GM19023 (cell line): ENCODE measurements at regions not wholly inside any gene's neighbourhood (a gene's known extent, or its start where the extent isn't known, plus 50 kb on each side); places are given as distances from the start of the nearest gene placed in this dataset.

Experiments
- ATAC-seq: cut with Tn5 transposase; IDR thresholded peaks from one replicate; pipeline ENCODE4 v1.9.1; 2021; ENCODE audit warnings: mild to moderate bottlenecking, moderate library complexity; ENCODE audit not compliant: unreplicated experiment

DNA sequence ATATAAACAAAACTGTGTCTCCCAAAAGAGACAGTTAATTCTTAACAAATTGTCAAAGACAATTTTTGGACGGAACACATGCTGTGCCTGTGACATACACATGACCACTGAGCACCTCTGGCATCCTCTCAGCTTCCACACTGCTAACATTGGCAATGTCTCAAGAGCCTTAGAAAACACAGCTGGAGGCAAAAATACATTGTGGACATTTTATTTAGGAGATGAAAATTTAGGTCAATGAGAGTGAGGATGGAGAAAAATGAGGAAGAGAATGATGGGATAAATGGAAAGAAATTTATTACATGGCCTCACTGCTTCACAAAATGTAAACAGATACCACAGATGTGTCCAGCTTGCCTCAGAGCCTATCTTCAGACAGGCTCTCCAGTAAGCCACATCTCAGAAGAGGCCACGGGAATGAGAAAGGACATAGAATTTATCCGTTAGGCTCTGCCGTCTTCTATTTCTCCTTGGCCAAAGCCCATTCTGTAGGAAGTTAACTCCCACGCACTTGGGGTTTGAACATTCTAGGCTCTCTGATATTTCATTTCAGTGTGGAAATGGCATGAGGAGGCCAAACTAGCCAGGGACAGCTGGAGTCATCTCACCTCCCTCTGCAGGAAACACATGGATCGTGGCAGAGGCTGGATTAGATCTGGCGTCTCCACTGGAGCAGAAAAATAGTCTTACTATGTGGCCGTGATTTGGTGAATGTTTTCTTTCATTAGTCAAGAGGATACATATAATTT lies 519.4 kb upstream of the DSEL start:
- no peak for ATAC-seq

DNA sequence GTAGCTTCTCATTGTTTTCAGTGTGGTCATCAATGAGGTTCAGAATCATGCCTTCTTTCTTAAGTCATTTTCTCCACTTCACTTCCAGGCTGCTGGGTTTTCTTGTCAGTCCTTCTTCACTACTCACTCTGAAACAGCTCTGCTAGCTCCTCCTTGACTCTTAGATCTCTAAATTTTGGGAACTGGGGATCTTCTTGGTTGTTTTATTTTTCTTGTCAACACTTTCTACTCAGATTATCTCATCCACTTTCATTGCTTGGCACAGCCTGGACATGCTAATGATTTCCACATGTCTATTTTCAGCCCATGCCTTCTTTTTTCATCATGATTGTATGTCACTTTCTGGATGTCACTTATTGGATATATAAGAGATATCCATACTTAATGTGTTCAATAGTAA lies 517.8 kb upstream of the DSEL start:
- ATAC-seq = no peak

DNA sequence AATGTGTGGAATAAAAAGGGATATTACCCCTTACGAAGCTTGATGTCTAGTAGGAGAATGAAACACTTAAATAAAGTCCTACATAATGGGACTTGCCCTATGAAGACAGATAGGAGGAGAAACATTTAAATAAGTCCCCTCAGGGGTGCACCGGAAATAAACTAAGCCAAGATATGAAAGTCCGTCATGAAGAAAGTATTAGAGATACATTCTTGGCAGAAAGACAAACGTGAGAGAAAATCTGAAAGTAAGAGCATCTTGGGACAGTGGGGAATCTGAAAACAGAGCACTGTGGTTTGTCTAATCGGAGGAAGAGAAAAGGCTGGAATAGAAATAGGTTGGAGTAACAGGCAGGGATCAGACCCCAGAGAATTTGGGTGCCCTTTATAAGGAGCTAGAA lies 516.9 kb upstream of the DSEL start:
- ATAC-seq = no peak

- no peak for ATAC-seq
These were observed 508.2 kb upstream of the DSEL start for GRCh38 chr18:68024716-68025115.

- no peak for ATAC-seq
These were observed 500.9 kb upstream of the DSEL start for GRCh38 chr18:68017385-68017784.

DNA sequence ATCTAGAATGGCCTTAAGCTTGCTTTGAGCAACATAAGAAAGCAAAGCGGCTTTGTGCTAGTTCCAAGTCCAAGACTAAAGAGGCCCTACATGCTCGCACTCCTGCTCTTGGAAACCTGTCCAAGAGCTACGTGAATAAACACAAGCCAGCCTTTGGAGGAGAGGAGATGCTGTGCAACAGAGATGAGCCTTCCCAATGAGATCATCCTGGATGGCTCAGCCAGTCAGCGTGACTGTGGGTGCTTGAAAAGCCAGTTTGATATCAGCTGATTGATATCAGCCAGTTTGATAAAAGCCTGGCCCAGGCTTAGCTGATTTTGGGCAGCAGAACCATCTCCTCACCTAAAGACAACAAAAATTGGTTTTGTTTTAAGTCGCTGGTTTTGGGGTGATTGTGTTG lies 481.0 kb upstream of the DSEL start:
- no peak for ATAC-seq

- no peak for ATAC-seq
These were observed 479.2 kb upstream of the DSEL start for GRCh38 chr18:67995769-67996168.

- ATAC-seq = no peak
These were observed 463.7 kb upstream of the DSEL start for GRCh38 chr18:67980241-67980640.

DNA sequence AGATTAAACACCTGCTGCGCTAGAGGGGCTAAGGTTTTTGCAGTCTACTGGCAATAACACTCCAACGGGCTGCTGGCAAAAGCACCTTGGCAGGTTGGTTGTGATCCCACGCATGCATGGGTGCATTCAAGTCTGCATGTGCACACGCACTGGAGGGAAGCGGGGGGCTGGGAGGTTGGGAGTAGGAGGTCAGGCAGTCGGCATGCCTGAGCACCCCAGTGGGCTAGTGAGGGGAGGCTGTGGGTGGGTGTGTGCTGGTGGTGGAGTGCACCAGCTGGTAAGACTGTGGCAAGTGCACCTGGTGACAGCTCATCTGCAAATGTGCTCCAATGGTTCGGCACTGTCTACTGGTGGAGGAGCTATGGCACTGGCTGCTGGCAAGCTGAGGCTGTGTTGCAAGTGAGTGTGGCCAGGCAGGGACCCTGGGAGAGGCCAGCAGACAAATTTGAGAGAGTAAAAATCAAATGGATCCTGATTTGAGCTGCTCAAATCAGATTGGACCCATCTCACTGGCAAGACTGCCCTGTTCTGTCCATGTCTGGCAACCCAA lies 460.6 kb upstream of the DSEL start:
- no peak for ATAC-seq

GRCh38 chr18:67973916-67974315 lies 457.4 kb upstream of the DSEL start:
- ATAC-seq = no peak

- ATAC-seq = no peak
These were observed 452.9 kb upstream of the DSEL start for GRCh38 chr18:67969458-67969857.

DNA sequence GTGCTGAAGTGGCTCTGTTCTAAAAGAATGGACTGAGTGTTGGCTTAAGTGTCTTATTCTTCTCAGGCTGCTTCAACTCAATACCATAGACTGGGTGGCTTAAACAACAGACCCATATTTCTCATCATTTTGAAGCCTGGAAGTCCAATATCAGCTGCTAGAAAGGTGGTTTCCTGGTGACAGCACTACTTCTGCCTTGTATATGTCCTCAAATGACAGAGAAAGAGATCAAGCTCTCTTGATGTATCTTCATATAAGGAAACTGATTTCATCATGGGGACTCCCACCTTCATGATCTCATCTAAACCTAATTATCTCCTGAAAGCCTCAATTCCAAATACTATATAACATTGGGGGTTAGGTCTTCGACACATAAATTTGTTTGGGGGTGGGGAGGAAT lies 449.7 kb upstream of the DSEL start:
- ATAC-seq = no peak

GRCh38 chr18:67964462-67964861 lies 447.9 kb upstream of the DSEL start:
- no peak for ATAC-seq

DNA sequence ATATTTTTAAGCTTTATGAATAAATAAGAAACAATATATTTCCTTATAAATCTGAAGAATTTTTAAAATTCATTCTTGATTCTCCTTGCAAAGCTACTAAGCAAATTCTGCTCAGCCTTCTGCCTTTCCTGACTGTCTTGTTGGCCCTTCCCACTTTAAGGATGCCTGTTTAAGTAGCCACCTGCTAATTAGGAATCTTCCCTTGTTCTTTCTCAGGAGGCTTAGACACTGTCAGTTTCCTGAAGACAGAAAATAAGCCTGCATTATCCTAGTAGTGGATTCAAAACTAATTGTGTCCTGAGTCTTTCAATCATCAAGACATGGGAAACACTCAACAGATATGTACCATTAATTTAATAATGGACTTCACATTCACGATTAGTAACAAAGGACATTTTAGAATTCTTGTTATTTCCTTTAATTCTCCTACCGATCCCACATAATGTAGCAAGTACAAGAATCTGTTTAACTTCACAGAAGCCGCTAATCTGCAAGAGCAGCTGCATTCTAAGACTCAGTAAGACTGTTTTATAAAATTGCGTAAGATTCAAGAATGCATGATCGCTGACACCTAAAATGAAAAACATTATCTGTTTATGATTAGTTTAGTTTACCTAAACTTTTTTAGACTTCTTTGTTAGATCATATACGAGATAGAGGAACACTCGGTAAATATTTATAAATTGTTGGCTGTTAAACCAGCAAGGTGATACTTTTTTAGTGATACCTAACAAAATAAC lies 445.4 kb upstream of the DSEL start:
- no peak for ATAC-seq

DNA sequence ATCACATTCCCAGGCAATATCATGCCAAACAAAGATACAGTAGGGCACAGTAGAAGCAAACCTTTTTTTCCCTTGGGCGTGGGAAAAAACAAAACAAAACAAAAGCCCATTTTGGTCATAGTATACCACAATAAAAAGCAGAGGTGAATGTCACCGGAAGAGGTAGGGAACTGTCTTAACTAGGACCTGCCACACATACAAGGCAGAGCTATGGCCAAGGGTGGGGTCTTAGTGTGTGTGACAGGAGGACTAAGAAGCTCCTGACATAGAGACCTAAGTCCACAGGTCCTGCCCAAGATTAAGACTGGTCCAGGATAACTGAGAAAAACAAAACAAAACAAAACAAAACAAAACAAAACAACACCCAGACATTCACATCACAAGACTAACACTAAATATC lies 441.2 kb upstream of the DSEL start:
- no peak for ATAC-seq

DNA sequence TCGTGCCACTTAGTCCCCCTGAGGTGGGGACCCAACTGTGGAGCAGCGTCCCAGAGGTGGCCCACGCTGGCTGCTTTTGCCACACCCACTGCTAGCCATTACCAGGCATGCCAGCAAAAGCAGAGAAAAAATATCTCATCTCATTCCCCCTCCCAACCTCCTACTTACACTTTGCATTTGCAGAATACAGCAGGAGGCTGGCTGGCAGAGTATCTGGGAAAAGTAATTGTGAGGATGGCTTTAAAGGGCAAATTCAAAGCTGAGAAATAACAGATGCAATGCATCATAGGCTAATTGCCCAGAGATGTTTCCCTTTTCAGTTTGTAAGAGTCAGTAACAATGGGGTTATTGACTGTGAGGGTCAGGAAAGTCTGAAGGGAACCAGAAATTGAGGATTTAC lies 438.1 kb upstream of the DSEL start:
- no peak for ATAC-seq

DNA sequence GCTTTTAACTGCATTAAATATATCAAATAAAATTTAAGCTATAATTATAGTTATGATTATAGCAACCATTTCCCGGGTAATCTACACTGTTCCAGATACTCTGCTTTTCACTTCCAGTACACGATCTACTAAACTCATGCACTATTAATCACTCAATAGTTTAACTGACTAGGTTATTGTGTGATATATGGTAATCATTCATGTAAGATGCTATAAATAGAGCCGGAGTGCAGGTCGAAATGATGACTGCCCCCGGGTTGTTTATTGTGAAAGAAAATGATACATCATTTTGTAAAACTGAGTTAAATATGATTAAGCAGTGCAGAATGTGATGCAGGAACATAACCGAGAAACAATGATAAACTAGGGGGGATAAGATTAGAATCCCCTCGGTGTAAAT lies 434.6 kb upstream of the DSEL start:
- ATAC-seq = no peak

DNA sequence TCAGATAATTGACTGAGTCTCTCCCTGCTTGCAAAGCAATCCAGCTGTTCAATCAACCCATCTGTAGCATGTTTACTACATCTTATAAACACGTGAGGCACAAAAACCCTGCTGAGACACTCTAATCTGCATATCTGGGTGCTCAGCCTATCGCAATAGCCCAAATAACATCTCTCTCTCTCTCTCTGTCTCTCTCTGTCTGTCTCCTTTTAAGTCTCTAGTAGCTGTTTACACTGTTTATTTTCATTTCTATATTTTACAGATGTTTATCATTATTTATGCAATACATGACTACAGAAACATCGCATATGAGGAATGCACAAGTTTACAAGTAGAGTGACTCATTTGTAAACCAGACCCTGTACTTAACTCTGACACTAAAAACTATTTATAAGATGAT lies 422.1 kb upstream of the DSEL start:
- no peak for ATAC-seq

DNA sequence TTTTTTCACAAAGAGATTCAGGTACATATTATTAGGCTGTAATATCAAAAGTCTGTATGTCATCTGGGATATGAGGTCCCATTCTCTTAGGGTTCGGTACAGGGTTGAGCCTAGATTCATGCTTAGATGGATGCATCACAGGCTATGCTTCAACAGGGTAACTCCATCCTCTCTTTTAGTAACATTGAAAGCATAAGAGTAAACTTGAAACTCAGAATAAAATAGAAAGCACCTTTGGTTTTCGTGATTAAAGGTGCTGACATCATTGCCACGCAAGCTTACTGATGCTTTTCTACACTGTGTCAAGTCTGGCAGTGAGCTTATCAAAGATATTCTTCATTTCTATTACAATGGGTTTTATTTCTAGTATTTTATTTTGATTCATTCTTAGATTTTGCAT lies 419.1 kb upstream of the DSEL start:
- no peak for ATAC-seq

DNA sequence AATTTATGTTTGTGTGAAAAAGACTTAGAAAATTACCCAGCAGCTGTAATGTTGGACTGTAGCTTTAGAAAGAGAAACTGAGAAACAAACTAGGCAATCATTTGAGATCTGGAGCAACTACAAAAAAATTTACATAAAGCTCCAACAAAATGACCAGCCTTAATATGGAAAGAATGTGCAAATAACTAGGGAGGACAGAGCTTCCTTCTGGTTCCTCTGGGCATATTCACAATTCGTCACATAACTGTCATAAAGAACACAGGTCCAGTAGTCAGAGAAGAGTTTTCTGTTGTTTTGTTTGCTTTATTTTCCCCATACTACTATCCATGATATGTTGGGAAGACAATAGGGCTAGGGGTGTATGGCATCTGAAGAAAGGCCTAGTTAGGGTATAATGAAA lies 416.8 kb upstream of the DSEL start:
- ATAC-seq = no peak

GRCh38 chr18:67932271-67932670 lies 415.8 kb upstream of the DSEL start:
- ATAC-seq = no peak
